ENCODE measurements at regions not wholly inside any gene's neighbourhood (a gene's known extent, or its start where the extent isn't known, plus 50 kb on each side); places are given as distances from the start of the nearest gene placed in this dataset.

DNA sequence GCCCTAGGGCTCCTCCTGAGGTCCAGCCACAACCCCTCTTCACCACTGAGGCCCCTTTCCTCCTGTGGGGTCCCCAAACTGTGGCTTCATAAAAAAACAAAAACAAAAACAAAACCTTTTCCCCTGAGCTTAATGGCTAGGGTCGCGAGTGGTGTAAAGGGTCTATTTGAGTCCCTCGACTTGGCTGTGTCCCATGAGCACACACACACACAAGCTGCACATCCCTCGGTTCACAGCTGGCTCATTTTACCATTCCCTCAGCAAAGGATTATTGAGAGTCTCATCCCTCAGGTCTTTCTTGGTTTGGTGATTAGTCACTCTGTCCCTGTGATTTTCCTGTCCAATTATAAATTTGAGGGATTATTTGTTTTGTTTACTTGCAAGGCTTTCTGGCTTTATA, 206.1 kb upstream of the SASH1 start:
- no peak overlapping the region for H3K4me3 ChIP-seq (ENCODE audit: low read depth, low read length)
- TF ChIP-seq, protein P1, sequence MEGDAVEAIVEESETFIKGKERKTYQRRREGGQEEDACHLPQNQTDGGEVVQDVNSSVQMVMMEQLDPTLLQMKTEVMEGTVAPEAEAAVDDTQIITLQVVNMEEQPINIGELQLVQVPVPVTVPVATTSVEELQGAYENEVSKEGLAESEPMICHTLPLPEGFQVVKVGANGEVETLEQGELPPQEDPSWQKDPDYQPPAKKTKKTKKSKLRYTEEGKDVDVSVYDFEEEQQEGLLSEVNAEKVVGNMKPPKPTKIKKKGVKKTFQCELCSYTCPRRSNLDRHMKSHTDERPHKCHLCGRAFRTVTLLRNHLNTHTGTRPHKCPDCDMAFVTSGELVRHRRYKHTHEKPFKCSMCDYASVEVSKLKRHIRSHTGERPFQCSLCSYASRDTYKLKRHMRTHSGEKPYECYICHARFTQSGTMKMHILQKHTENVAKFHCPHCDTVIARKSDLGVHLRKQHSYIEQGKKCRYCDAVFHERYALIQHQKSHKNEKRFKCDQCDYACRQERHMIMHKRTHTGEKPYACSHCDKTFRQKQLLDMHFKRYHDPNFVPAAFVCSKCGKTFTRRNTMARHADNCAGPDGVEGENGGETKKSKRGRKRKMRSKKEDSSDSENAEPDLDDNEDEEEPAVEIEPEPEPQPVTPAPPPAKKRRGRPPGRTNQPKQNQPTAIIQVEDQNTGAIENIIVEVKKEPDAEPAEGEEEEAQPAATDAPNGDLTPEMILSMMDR (IDR thresholded peaks at IDR 0.05; ENCODE audit: low read depth, low read length), result no peak

DNA sequence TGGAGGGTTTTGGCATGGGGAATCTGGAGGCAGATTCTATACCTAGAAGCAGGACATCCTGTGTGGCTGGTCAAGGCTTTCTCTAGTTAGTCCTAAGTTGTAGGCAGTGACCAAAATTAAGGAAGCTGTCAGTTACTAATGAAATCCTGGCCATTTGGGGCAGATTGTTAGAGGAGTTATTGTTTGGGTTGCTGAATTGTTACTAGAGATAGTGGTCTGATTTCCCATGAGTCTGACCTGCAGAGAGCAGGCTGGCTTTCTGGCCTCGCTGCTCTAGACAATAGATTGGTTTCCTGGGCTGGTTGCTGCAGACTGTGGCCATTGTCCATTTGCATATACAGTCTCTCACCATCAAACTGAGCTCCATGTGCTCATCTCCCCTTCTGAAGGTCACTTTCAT, 205.0 kb upstream of the SASH1 start:
- H3K4me3 ChIP-seq (ENCODE audit: low read depth, low read length), result no peak overlapping the region
- TF ChIP-seq, protein P1 (IDR thresholded peaks at IDR 0.05; ENCODE audit: low read depth, low read length), result no peak

DNA sequence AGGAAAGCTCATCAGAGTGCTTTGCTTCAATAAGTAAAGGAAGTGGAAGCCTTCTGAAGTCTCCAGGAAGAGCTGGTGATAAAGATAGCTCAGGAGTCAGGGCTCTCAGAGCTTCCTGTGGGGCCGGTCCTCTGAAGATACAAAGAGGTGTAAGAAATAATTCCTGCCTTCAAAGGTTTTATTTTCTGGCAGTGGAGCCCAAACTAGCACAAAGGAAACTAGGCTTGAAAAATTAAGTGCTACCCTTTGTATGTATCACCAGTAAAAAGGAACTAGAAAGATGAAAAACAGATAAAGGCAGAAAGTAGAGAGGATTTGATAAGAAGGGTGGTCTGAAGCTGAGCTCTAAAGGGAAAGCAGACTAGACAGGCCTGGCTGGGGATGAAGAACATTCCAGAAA, 204.1 kb upstream of the SASH1 start:
- TF ChIP-seq, protein P1 (IDR thresholded peaks at IDR 0.05; ENCODE audit: low read depth, low read length), result no peak
- no peak overlapping the region for H3K4me3 ChIP-seq (ENCODE audit: low read depth, low read length)

DNA sequence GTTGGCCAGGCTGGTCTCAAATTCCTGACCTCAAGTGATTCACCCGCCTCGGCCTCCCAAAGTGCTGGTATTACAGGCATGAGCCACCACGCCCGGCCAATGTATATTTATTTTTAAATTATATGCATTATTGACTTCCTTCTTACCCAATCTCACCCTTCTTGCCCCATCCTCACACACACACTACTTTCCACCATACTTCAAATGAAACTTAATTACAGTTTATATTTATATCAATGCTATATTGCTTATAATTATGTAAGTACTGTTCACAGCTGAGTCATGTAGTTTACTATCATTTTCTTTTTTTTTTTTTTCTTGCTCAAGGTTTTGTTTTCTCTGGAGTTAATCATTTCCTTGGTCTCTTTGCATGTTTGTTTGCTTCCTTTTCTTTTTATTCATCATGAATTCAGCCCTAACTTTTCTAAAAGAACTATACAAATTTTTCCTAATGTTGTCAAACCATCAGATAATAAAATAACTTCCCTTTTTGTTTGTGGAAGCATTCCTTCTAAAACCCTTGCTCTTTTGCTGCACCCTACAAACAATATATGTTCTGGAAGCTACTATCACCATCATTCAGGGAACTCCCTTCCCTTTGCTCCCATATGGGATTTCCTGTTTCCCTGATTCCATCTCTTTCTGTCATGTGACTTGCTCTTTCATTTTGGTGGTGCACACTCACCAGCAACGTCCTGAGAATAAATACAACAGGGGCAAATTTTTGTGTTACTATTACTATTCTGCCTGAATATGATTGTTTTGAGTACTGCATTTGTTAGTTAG, 201.7 kb upstream of the SASH1 start:
- no peak overlapping the region for H3K4me3 ChIP-seq (ENCODE audit: low read depth, low read length)
- TF ChIP-seq, protein P1 (IDR thresholded peaks at IDR 0.05; ENCODE audit: low read depth, low read length), result no peak

DNA sequence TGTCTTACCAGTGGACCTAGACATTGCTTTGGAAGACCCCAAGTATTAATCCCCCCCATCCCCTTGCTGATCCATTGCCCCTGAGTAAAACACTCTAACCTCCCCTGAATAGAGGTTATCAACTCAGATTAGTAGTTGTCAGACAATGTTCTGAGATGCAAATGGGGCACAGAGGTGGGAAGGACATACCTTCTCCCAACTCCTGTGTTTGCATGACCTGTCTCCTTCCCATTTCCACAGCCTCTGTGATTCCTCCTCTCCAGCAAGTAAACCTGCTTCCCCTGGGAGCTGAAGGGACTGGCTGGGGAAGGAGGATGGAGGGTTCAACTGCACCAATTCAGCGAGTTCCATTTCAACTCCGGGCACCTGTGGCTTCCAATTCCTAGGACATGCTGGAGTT, 199.8 kb upstream of the SASH1 start:
- TF ChIP-seq, protein P1 (IDR thresholded peaks at IDR 0.05; ENCODE audit: low read depth, low read length), result no peak
- no peak overlapping the region for H3K4me3 ChIP-seq (ENCODE audit: low read depth, low read length)

DNA sequence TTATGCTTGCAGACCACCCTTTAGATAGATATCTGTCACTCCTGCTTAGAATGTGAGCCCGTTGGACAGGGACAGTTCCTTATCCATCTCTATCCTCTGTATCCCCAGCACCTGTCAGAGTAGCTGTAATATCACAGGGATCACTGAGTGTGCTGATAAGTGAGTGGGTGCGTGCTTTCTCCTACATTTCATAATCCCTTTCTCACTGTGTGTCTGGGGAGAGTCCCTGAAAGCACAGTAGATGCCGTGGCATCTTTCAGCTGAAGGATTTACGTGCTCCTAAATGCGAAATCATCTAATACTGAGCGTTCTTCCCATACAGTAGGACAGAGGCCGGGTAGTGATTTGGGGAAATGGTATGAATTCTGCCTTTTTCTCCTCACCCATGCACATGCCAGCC, 198.9 kb upstream of the SASH1 start:
- TF ChIP-seq, protein P1 (IDR thresholded peaks at IDR 0.05; ENCODE audit: low read depth, low read length), result no peak
- H3K4me3 ChIP-seq (ENCODE audit: low read depth, low read length), result no peak overlapping the region

DNA sequence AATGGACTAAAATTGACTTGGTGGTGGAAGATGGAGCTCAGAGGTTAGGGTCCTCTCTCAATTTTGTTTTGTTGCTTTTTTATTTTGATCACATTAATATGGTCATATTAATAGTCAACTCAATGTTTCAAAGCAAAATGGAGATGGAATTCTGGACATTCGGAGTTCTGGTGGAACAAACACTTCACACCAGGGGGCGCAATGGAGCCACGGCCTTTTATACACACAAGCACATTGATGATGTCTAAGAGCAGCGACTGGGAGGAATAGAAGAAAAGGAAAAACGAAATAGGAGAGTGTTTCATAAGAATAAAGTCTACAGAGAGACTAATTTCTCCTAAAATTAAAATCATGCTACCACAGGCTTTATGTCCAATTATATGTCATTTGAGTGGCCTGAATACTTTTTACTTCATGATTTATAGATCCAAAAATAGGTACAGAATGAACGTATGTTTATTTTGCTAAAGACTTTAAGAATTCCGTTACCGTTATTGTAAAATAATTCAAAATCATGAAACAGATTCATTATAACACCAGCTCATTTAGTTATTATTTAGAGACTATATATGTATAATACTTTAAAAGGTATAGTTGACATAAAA, 197.6 kb upstream of the SASH1 start:
- peak overlapping the region; percentile 28; the same call in 1 of the 2 replicates for H3K4me3 ChIP-seq (ENCODE audit: low read depth, low read length)
- TF ChIP-seq, protein P1 (IDR thresholded peaks at IDR 0.05; ENCODE audit: low read depth, low read length), result peak; percentile 91

All from WI38 (cell line).